Spleen (tissue), 11 donors: ENCODE measurements at regions not wholly inside any gene's neighbourhood (a gene's known extent, or its start where the extent isn't known, plus 50 kb on each side); places are given as distances from the start of the nearest gene placed in this dataset.

Experiments
- DNase-seq: peaks from one replicate; pipeline ENCODE4 v3.0.0-alpha.2; 2020
- H3K27ac ChIP-seq, 8 donors: fragments of 200-600 bp; sonication (generic) in 7 of 8; 1 replicate in 4 of 8; 2 replicates in 4 of 8; pipeline versions ENCODE4 v1.5.0 to v1.8.0; 2016 to 2021; ENCODE audit warnings: inconsistent platforms in 4 of 8, mild to moderate bottlenecking in 4 of 8, moderate library complexity in 1 of 8
- H3K27me3 ChIP-seq, 7 donors: fragments of 200-600 bp; sonication (generic) in 6 of 7; replicated peaks in 1 of 7; 1 replicate in 4 of 7; 2 replicates in 3 of 7; pipeline versions ENCODE4 v1.5.0 to v1.8.0; 2016 to 2021; ENCODE audit warnings: inconsistent platforms in 3 of 7, mild to moderate bottlenecking in 1 of 7
- H3K36me3 ChIP-seq, 6 donors: fragments of 200-600 bp; sonication (generic) in 5 of 6; 1 replicate in 4 of 6; 2 replicates in 2 of 6; pipeline versions ENCODE4 v1.5.0 to v1.8.0; 2016 to 2021; ENCODE audit warnings: inconsistent platforms in 2 of 6
- H3K4me1 ChIP-seq, 6 donors: fragments of 200-600 bp; sonication (generic) in 5 of 6; 1 replicate in 3 of 6; 2 replicates in 3 of 6; pipeline versions ENCODE4 v1.5.0 to v1.8.0; 2016 to 2021; ENCODE audit warnings: inconsistent platforms in 3 of 6
- H3K4me3 ChIP-seq, 8 donors: fragments of 200-600 bp; sonication (generic) in 7 of 8; 1 replicate in 4 of 8; 2 replicates in 4 of 8; pipeline versions ENCODE4 v1.5.0 to v1.8.0; 2016 to 2021; ENCODE audit warnings: inconsistent platforms in 4 of 8, mild to moderate bottlenecking in 4 of 8, moderate library complexity in 2 of 8
- H3K9me3 ChIP-seq, 8 donors: fragments of 200-600 bp; sonication (generic) in 7 of 8; 1 replicate in 4 of 8; 2 replicates in 4 of 8; pipeline versions ENCODE4 v1.5.0 to v1.8.0; 2016 to 2021; ENCODE audit warnings: inconsistent platforms in 4 of 8
- POLR2A ChIP-seq, 3 donors: fragments of 450-650 bp; IDR thresholded peaks; one replicate each; pipeline ENCODE4 v1.5.1; 2017; ENCODE audit warnings: antibody characterized with exemption in 3 of 3, mild to moderate bottlenecking in 1 of 3
- POLR2AphosphoS5 ChIP-seq, 3 donors: sonication (generic); formaldehyde crosslinking; IDR thresholded peaks; one replicate each; pipeline ENCODE4 v1.5.1; 2017; ENCODE audit warnings: antibody characterized with exemption in 3 of 3
- WGBS, 5 donors: extraction: QIAGEN DNeasy Blood & Tissue Kit in 3 of 5; methylation state at CpG; one replicate each; pipeline versions ENCODE4 v1.1.5 to v1.1.7; 2013 to 2018; 5-methylcytosine and 5-hydroxymethylcytosine counted together
- intact Hi-C: fragments of 100-400 bp; cut with DNase I; formaldehyde crosslinking; loops from one replicate; pipeline ENCODE4 v1.15.0; 2023; ENCODE audit warnings: low total_unique reads
- TF ChIP-seq, protein P1 (sequence below), 11 experiments: fragments of 200-600 bp in 7 of 11; fragments of 450-650 bp in 4 of 11; sonication (generic) in 4 of 11; IDR thresholded peaks in 8 of 11; conservative IDR thresholded peaks in 3 of 11; 1 replicate in 7 of 11; 2 replicates in 4 of 11; pipeline versions ENCODE4 v1.4.0 to v1.8.0; 2016 to 2021; ENCODE audit warnings: antibody characterized with exemption in 11 of 11, inconsistent platforms in 4 of 11, mild to moderate bottlenecking in 1 of 11
- donor health status: healthy with polysubstance abuse.
- donor health status: DM: no; HTN: no; CAD: no; lungs with moderate emphysema.
- donor health status: DM: no; HTN: no; CAD: no.
- donor health status: Bipolar disorder and iron deficiency.
- donor health status: healthy.
- donor health status: DM: no; HTN: no; CAD: no.
- donor health status: DM: yes; HTN: yes; CAD: no.

DNA sequence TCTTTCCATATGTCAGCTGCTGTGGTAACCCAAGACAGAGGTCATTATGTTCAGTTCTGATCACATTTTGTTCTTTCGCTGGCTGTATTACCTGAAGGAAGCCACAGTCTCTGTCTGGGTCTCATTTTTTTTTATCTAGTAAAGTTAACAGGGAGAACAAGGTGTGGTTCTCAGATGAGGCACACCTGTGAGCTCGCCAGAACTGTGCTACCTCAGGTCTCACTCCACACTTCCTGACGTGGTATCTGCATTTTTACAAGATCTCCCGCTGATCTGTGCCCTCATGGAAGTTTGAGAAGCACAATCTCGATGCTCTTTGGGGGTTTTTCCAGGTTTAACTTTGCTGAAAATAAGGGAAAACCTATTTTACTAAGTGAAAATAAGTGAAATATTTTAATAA, 169.5 kb upstream of the CENPW start:
- Histone ChIP-seq H3K27me3 (no peaks in the 10 kb centered on the region), H3K27ac (no peak overlapping the region), H3K4me3 (no peak overlapping the region), H3K4me1 (no peaks in the 10 kb centered on the region), H3K9me3 (no peaks in the 10 kb centered on the region), H3K36me3 (no peaks in the 10 kb centered on the region)
- no peak for TF ChIP-seq POLR2AphosphoS5 (IDR thresholded peaks at IDR 0.05)
- TF ChIP-seq, protein P1, sequence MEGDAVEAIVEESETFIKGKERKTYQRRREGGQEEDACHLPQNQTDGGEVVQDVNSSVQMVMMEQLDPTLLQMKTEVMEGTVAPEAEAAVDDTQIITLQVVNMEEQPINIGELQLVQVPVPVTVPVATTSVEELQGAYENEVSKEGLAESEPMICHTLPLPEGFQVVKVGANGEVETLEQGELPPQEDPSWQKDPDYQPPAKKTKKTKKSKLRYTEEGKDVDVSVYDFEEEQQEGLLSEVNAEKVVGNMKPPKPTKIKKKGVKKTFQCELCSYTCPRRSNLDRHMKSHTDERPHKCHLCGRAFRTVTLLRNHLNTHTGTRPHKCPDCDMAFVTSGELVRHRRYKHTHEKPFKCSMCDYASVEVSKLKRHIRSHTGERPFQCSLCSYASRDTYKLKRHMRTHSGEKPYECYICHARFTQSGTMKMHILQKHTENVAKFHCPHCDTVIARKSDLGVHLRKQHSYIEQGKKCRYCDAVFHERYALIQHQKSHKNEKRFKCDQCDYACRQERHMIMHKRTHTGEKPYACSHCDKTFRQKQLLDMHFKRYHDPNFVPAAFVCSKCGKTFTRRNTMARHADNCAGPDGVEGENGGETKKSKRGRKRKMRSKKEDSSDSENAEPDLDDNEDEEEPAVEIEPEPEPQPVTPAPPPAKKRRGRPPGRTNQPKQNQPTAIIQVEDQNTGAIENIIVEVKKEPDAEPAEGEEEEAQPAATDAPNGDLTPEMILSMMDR (IDR thresholded peaks at IDR 0.05 in 8 of 11, conservative IDR thresholded peaks at IDR 0.05 in 3 of 11) = no peak
- no peak for TF ChIP-seq POLR2A (IDR thresholded peaks at IDR 0.05)
- intact Hi-C loops = no loop called here
- WGBS, 5 donors = 57 to 71% (median 67%) methylated on average over 5 of the region's 5 CpGs
- DNase-seq = no peak

DNA sequence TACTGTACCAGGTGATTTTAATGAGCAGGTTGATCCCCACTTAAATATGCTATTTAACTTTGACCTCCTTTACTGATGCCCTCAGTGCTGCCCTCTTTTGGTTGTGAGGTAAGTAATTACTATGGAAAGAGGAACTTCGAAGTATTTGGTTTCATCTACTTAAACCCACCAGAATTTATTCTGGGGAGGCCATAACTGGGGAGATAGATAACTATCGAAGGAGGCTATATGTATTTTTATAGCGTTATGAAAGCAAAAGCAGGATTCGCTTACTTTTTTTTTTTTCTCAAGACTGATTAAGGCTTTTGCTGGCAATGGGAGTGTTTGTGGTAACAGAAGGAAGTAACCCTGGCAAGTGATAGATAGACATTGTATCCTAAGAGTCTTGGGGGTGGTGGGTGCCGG, 168.9 kb upstream of the CENPW start:
- DNase-seq = no peak
- 15 to 38% (median 23%) methylated on average over 5 of the region's 5 CpGs for WGBS, 5 donors
- Histone ChIP-seq H3K4me1 (no peaks in the 10 kb centered on the region), H3K9me3 (no peaks in the 10 kb centered on the region), H3K27me3 (no peaks in the 10 kb centered on the region), H3K27ac (no peak overlapping the region), H3K4me3 (no peak overlapping the region), H3K36me3 (no peaks in the 10 kb centered on the region)
- intact Hi-C loops = no loop called here
- TF ChIP-seq POLR2A (IDR thresholded peaks at IDR 0.05) = no peak
- TF ChIP-seq, protein P1 (IDR thresholded peaks at IDR 0.05 in 8 of 11, conservative IDR thresholded peaks at IDR 0.05 in 3 of 11) = peak in 5 of 11 experiments; percentile 18 to 49 (median 22)

DNA sequence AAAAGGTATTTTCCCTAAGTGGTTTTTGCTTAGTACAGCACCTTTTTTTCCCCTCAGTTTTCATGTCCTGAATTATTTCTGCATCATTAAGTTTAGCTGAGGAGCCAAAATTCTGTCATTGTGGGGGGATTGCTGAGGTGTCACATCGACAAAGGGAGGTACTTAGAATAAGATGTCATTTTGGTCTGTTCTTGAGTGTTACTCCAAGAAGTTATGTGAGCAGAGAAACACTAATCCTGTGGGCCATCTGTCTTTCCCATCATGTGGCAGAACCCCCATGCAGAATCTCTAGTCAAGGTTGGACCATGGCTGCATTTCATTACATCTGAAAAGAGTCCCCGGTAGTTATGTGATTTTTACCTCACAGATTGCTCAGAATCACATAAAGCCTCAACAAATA, 167.8 kb upstream of the CENPW start:
- 93 to 95% (median 93%) methylated on average over 2 of the region's 2 CpGs for WGBS, 5 donors

DNA sequence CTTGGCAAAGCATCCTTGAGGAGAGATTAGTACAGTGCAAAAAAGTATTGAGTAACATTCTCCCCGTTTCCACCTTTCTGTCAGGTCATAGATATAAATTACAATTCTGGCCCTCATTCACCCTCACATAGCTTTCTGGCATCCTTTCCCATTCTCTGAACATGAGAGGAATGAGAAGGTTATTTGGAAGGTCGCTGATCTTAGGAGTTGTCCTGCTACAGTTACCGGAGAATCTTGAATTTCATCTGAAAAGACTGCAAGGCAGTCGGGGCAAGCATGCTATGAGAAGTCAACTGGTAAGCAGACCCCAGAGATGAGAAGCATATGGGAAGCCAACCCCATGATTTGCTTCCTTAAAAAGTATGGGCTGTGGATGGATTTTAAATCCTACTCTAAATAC, 166.7 kb upstream of the CENPW start:
- H3K9me3 ChIP-seq = no peaks in the 10 kb centered on the region
- H3K4me1 ChIP-seq = no peaks in the 10 kb centered on the region
- H3K27ac ChIP-seq = no peak overlapping the region
- H3K36me3 ChIP-seq = no peaks in the 10 kb centered on the region
- H3K27me3 ChIP-seq = no peaks in the 10 kb centered on the region
- no peak for DNase-seq
- intact Hi-C loops = no loop called here
- no peak overlapping the region for H3K4me3 ChIP-seq
- no peak for TF ChIP-seq POLR2A (IDR thresholded peaks at IDR 0.05)
- no peak for TF ChIP-seq POLR2AphosphoS5 (IDR thresholded peaks at IDR 0.05)
- TF ChIP-seq, protein P1 (IDR thresholded peaks at IDR 0.05 in 8 of 11, conservative IDR thresholded peaks at IDR 0.05 in 3 of 11) = no peak
- 78 to 88% (median 86%) methylated on average over 4 of the region's 4 CpGs for WGBS, 5 donors

More for the DNA sequence above, 167.8 kb upstream of the CENPW start:
- Histone ChIP-seq H3K4me3 (no peak overlapping the region), H3K36me3 (no peaks in the 10 kb centered on the region), H3K9me3 (no peaks in the 10 kb centered on the region), H3K4me1 (no peaks in the 10 kb centered on the region), H3K27ac (no peak overlapping the region), H3K27me3 (no peaks in the 10 kb centered on the region)
- intact Hi-C loops = no loop called here
- TF ChIP-seq POLR2AphosphoS5 (IDR thresholded peaks at IDR 0.05) (no peak), POLR2A (IDR thresholded peaks at IDR 0.05) (no peak)
- TF ChIP-seq, protein P1 (IDR thresholded peaks at IDR 0.05 in 8 of 11, conservative IDR thresholded peaks at IDR 0.05 in 3 of 11) = no peak
- DNase-seq = no peak
